Ishikawa (cell line): ENCODE measurements at regions not wholly inside any gene's neighbourhood (a gene's known extent, or its start where the extent isn't known, plus 50 kb on each side); places are given as distances from the start of the nearest gene placed in this dataset.

Experiments used
- CEBPB ChIP-seq: IDR thresholded peaks from 2 replicates; pipeline ENCODE4 v1.6.1; 2012
- CREB1 ChIP-seq: IDR thresholded peaks from 2 replicates; pipeline ENCODE4 v1.6.1; 2012; ENCODE audit warnings: low read depth
- EP300 ChIP-seq: IDR thresholded peaks from 2 replicates; pipeline ENCODE4 v1.6.1; 2012; ENCODE audit warnings: borderline replicate concordance
- FOXM1 ChIP-seq: IDR thresholded peaks from 2 replicates; pipeline ENCODE4 v1.6.1; 2012; ENCODE audit warnings: low read depth, borderline replicate concordance
- RAD21 ChIP-seq: IDR thresholded peaks from 2 replicates; pipeline ENCODE4 v1.6.1; 2012; ENCODE audit warnings: low read depth
- REST ChIP-seq: IDR thresholded peaks from 2 replicates; pipeline ENCODE4 v1.6.1; 2012; ENCODE audit warnings: low read depth, mild to moderate bottlenecking
- TAF1 ChIP-seq: IDR thresholded peaks from 2 replicates; pipeline ENCODE4 v1.6.1; 2012; ENCODE audit warnings: low read depth, mild to moderate bottlenecking
- TEAD4 ChIP-seq: IDR thresholded peaks from 2 replicates; pipeline ENCODE4 v1.6.1; 2012
- YY1 ChIP-seq: IDR thresholded peaks from 2 replicates; pipeline ENCODE4 v1.6.1; 2012; ENCODE audit warnings: low read depth
- ZBTB7A ChIP-seq: IDR thresholded peaks from 2 replicates; pipeline ENCODE4 v1.6.1; 2012; ENCODE audit warnings: low read depth
- TF ChIP-seq, protein P1 (sequence below): IDR thresholded peaks from 2 replicates; pipeline ENCODE4 v1.6.1; 2012
- TF ChIP-seq, protein P2 (sequence below): IDR thresholded peaks from 2 replicates; pipeline ENCODE4 v1.6.1; 2012

- TF ChIP-seq, protein P1, sequence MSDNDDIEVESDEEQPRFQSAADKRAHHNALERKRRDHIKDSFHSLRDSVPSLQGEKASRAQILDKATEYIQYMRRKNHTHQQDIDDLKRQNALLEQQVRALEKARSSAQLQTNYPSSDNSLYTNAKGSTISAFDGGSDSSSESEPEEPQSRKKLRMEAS: no peak
- TF ChIP-seq YY1: no peak
- no peak for TF ChIP-seq RAD21
- TF ChIP-seq, protein P2, sequence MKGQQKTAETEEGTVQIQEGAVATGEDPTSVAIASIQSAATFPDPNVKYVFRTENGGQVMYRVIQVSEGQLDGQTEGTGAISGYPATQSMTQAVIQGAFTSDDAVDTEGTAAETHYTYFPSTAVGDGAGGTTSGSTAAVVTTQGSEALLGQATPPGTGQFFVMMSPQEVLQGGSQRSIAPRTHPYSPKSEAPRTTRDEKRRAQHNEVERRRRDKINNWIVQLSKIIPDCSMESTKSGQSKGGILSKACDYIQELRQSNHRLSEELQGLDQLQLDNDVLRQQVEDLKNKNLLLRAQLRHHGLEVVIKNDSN: no peak
- TF ChIP-seq EP300: no peak
- TF ChIP-seq TEAD4: no peak
- no peak for TF ChIP-seq TAF1
- no peak for TF ChIP-seq CREB1
- no peak for TF ChIP-seq CEBPB
- no peak for TF ChIP-seq ZBTB7A
- TF ChIP-seq REST: no peak
- no peak for TF ChIP-seq FOXM1
These were observed 156.0 kb downstream of the DEFB131A start for GRCh38 chr4:9600246-9600645.
